ENCODE measurements at regions not wholly inside any gene's neighbourhood (a gene's known extent, or its start where the extent isn't known, plus 50 kb on each side); places are given as distances from the start of the nearest gene placed in this dataset.

GRCh38 chr10:6769704-6770417, 189.8 kb upstream of the PRKCQ start:
- TF ChIP-seq EZH2 (IDR thresholded peaks at IDR 0.05; ENCODE audit: insufficient read depth, poor library complexity, severe bottlenecking) (no peak), EZH2phosphoT487 (IDR thresholded peaks at IDR 0.05; ENCODE audit: insufficient read depth, low read depth) (no peak)
